Psoas muscle (tissue), 7 donors: ENCODE measurements at regions not wholly inside any gene's neighbourhood (a gene's known extent, or its start where the extent isn't known, plus 50 kb on each side); places are given as distances from the start of the nearest gene placed in this dataset.
A peak's percentile ranks its signal among the peaks of the same experiment; 100 is the strongest.

Experiments used
- ATAC-seq, 4 donors: fragments of 200-7000 bp; cut with Tn5 transposase; one replicate each; pipeline ENCODE4 v1.9.1; 2020; ENCODE audit warnings: moderate library complexity in 3 of 4, mild to moderate bottlenecking in 2 of 4
- DNase-seq, 2 donors: peaks; one replicate each; pipeline ENCODE4 v3.0.0-alpha.2; 2020
- H3K27ac ChIP-seq: fragments of 200-600 bp; one replicate; pipeline ENCODE4 v1.8.0; 2022
- H3K27me3 ChIP-seq, 3 donors: fragments of 200-600 bp in 1 of 3; one replicate each; pipeline versions ENCODE4 v1.6.1 to v1.8.0; 2013 to 2022; ENCODE audit warnings: low read length in 2 of 3, mild to moderate bottlenecking in 2 of 3, moderate library complexity in 1 of 3; ENCODE audit not compliant: insufficient read depth in 3 of 3
- H3K36me3 ChIP-seq, 2 donors: fragments of 200-600 bp in 1 of 2; one replicate each; pipeline versions ENCODE4 v1.6.1 to v1.8.0; 2013 to 2022; ENCODE audit warnings: low read depth in 1 of 2, mild to moderate bottlenecking in 1 of 2, moderate library complexity in 1 of 2; ENCODE audit not compliant: insufficient read depth in 1 of 2
- H3K4me1 ChIP-seq: fragments of 200-600 bp; one replicate; pipeline ENCODE4 v1.8.0; 2022
- H3K4me3 ChIP-seq: fragments of 200-600 bp; one replicate; pipeline ENCODE4 v1.8.0; 2022; ENCODE audit warnings: mild to moderate bottlenecking
- H3K9me3 ChIP-seq: fragments of 200-600 bp; one replicate; pipeline ENCODE4 v1.8.0; 2022
- WGBS, 3 donors: extraction: QIAGEN DNeasy Blood & Tissue Kit; methylation state at CpG; one replicate each; pipeline versions ENCODE4 v1.1.6 to v1.1.7; 2013; 5-methylcytosine and 5-hydroxymethylcytosine counted together
- intact Hi-C, 2 donors: fragments of 100-400 bp; cut with DNase I; formaldehyde crosslinking; loops; one replicate each; pipeline versions ENCODE4 v1.11.0 to v1.14.2; 2022
- TF ChIP-seq, protein P1 (sequence below): fragments of 200-600 bp; IDR thresholded peaks from one replicate; pipeline ENCODE4 v1.8.0; 2022; ENCODE audit warnings: antibody characterized with exemption
- donor health status: healthy with polysubstance abuse.
- donor health status: DM: no; HTN: no; CAD: no; lungs with moderate emphysema.
- donor health status: Bipolar disorder and iron deficiency.
- donor health status: healthy.
- donor health status: DM: yes; HTN: yes; CAD: no.
- donor health status: DM: no; HTN: no; CAD: no.
- donor health status: DM: yes; HTN: yes; CAD: no.

DNA sequence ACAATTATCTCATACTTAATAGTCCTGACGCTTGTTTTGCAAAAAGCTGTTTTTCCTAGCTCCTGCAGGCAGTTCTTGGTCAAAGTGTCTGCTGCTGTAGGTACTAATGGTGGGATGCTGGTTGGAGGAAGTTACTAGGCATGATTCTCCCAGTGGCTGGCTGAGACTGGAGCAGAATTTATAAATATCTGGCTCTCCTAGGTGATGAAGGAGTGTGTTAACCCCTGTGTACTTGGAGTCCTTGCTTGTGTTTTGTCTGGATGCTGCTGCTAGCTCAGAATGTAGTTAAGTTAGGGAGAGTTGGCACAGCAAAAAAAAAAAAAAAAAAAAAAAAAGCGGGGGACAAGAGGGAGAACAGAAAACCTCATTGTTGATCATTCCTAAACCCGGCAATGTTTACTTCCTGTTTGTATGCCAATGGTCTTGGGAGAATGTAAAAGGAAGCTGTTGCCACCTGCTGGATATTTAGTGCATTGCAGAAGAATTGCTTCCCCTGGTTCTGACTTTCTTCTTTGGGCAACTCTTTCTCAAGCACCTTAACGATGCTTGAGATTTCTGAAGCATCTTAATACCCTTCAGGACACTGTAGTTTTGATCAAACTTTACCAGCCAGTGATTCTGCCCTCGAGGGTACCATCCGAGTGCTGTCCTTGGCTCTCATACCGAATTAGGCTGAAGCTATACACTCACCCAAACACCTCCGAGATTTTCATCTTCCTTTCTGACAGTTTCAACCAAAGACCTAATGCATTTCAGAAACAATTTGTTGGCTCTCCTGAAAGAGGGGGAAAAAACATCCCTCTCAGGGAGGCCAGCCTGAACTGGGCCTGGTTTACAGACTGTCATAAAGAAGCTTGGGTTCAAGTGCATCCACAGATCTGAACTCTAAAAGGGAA is 71.7 kb upstream of the WWC1 start:
- H3K4me1 ChIP-seq: no peaks in the 10 kb centered on the region
- intact Hi-C loops: loop anchor here (5.0 to 10.0 kb wide), 2 partner anchors 495 to 497 kb away; no protein-coding TSS in a partner anchor
- no peak overlapping the region for H3K27ac ChIP-seq
- 25 to 27% (median 26%) methylated on average over 8 of the region's 8 CpGs for WGBS, 3 donors
- H3K27me3 ChIP-seq: peaks cover 0 to 2% (median 0%) of the 10 kb centered on the region in 3 donors
- TF ChIP-seq, protein P1, sequence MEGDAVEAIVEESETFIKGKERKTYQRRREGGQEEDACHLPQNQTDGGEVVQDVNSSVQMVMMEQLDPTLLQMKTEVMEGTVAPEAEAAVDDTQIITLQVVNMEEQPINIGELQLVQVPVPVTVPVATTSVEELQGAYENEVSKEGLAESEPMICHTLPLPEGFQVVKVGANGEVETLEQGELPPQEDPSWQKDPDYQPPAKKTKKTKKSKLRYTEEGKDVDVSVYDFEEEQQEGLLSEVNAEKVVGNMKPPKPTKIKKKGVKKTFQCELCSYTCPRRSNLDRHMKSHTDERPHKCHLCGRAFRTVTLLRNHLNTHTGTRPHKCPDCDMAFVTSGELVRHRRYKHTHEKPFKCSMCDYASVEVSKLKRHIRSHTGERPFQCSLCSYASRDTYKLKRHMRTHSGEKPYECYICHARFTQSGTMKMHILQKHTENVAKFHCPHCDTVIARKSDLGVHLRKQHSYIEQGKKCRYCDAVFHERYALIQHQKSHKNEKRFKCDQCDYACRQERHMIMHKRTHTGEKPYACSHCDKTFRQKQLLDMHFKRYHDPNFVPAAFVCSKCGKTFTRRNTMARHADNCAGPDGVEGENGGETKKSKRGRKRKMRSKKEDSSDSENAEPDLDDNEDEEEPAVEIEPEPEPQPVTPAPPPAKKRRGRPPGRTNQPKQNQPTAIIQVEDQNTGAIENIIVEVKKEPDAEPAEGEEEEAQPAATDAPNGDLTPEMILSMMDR: peak; percentile 73
- H3K9me3 ChIP-seq: no peaks in the 10 kb centered on the region
- H3K36me3 ChIP-seq: no peaks in the 10 kb centered on the region
- no peak overlapping the region for H3K4me3 ChIP-seq
- ATAC-seq (peak in 2 of 4 donors; percentile 48 to 69), DNase-seq (no peak)

DNA sequence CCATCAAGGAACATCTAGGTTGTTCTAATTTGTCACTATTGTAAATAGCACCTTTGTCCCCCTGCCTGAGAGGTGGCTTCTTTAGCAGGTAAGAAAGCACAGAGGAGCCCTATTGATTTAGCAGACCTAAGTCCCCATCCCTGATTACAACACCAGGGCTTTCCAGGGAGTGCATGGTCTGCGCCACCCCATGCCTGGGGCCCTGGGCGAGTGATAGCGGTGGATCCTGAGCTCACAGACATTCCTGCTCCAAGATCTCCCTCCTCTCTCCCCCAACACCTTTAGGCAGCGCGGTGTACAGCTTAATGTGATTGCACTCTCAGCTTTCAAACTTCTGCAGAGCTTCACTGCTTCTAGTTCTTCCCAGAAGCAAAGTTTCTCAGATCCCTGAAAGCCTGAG is 67.4 kb upstream of the WWC1 start:
- TF ChIP-seq, protein P1: no peak
- no peak overlapping the region for H3K27ac ChIP-seq
- no peaks in the 10 kb centered on the region for H3K36me3 ChIP-seq
- DNase-seq (no peak), ATAC-seq (no peak)
- WGBS, 3 donors: 53 to 76% (median 73%) methylated on average over 5 of the region's 5 CpGs
- no peaks in the 10 kb centered on the region for H3K9me3 ChIP-seq
- H3K4me3 ChIP-seq: no peak overlapping the region
- H3K27me3 ChIP-seq: peaks cover 0 to 2% (median 0%) of the 10 kb centered on the region in 3 donors
- intact Hi-C loops: no loop called here
- no peaks in the 10 kb centered on the region for H3K4me1 ChIP-seq

DNA sequence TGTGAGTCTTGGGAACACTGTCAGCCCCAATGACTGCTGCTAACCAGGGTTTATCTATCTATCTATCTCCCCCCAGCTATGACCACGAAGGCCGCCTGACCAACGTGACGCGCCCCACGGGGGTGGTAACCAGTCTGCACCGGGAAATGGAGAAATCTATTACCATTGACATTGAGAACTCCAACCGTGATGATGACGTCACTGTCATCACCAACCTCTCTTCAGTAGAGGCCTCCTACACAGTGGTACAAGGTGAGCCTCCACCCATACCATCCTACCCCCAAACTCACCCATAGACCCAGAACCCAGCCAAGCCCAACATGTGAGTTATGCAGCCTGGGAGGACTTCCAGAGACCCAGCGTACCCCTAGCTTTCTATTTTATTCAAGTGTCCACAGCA is 65.4 kb upstream of the WWC1 start:
- Histone ChIP-seq H3K36me3 (no peaks in the 10 kb centered on the region), H3K27ac (no peak overlapping the region), H3K4me3 (no peak overlapping the region), H3K9me3 (no peaks in the 10 kb centered on the region), H3K4me1 (no peaks in the 10 kb centered on the region), H3K27me3 (peaks cover 0 to 2% (median 0%) of the 10 kb centered on the region in 3 donors)
- DNase-seq: no peak
- TF ChIP-seq, protein P1: no peak
- 88 to 95% (median 88%) methylated on average over 10 of the region's 10 CpGs for WGBS, 3 donors
- no peak for ATAC-seq
- intact Hi-C loops: no loop called here

DNA sequence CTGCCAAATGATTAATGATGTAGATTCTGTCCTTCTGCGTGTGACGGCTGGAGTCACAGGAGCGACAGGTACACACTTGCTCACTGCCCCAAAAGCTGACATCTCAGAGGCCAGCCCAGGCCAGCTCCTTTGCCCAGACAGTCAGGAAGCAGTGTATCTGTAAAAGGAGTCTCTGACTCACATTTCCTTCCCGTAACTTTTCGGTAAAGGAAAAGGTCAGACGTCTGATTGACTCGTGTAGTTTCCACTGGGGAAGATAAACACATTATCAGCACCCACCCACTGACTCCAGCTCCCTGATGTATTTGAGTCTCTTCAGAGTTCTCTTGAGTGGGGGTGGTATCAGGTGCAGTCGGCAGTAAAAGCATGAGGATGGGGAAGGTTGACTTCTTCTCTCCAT is 64.4 kb upstream of the WWC1 start:
- Histone ChIP-seq H3K36me3 (no peaks in the 10 kb centered on the region), H3K27me3 (peaks cover 0 to 2% (median 0%) of the 10 kb centered on the region in 3 donors), H3K27ac (no peak overlapping the region), H3K4me3 (no peak overlapping the region), H3K9me3 (no peaks in the 10 kb centered on the region), H3K4me1 (no peaks in the 10 kb centered on the region)
- intact Hi-C loops: no loop called here
- ATAC-seq: no peak
- DNase-seq: no peak
- WGBS, 3 donors: 53 to 75% (median 62%) methylated on average over 8 of the region's 8 CpGs
- TF ChIP-seq, protein P1: no peak
